HepG2 (cell line): ENCODE measurements at regions not wholly inside any gene's neighbourhood (a gene's known extent, or its start where the extent isn't known, plus 50 kb on each side); places are given as distances from the start of the nearest gene placed in this dataset.

ENCODE experiments used
- ATAC-seq: fragments of 200-7000 bp; cut with Tn5 transposase; 3 replicates; pipeline ENCODE4 v1.9.1; 2020; ENCODE audit warnings: mild to moderate bottlenecking, moderate library complexity
- BruUV-seq: library from RNA; stranded (reverse); fragments of 400-500 nt; replicated peaks from 2 replicates; lab custom pipeline; 2021; lab: Mats Ljungman, UMichigan
- CTCF ChIA-PET: fragments of 300-600 bp; formaldehyde crosslinking; extraction: SDS; loops from one replicate; lab custom pipeline; 2021; ENCODE audit warnings: low total read pairs, inconsistent platforms, low intra/inter-chr PET ratio; lab: Yijun Ruan, JAX
- POLR2A ChIA-PET: fragments of 350-600 bp; sonication (Branson Sonifier 250); formaldehyde crosslinking; loops from one replicate; lab custom pipeline; 2020; ENCODE audit warnings: antibody characterized with exemption, inconsistent platforms; lab: Yijun Ruan, JAX
- DNase-seq: peaks from one replicate; pipeline ENCODE4 v3.0.0-alpha.2; 2015; ENCODE audit warnings: low spot score
- FAIRE-seq: peaks from 3 replicates; lab custom pipeline; 2011; peaks lifted over from hg19 to GRCh38; lab: Jason Lieb, UNC
- H2AFZ ChIP-seq: one replicate; pipeline ENCODE4 v1.6.1; 2011; ENCODE audit warnings: low read length, inconsistent platforms
- H3K27ac ChIP-seq: fragments of 300-600 bp; 3 replicates; pipeline ENCODE4 v1.8.0; 2011; ENCODE audit warnings: mixed run types, mild to moderate bottlenecking, mixed read lengths, low read length, inconsistent platforms; ENCODE audit not compliant: insufficient read depth; ENCODE audit errors: extremely low read length
- H3K27me3 ChIP-seq, 2 experiments: fragments of 200-600 bp in 1 of 2; 2 replicates in 1 of 2; 3 replicates in 1 of 2; pipeline versions ENCODE4 v1.6.0 to v1.8.0; 2011; ENCODE audit warnings: low read length in 2 of 2, mild to moderate bottlenecking in 2 of 2, moderate library complexity in 2 of 2, inconsistent platforms in 1 of 2; ENCODE audit not compliant: insufficient read depth in 2 of 2, control insufficient read depth in 1 of 2
- H3K36me3 ChIP-seq, 2 experiments: fragments of 200-600 bp in 1 of 2; replicated peaks in 1 of 2; 2 replicates in 1 of 2; 3 replicates in 1 of 2; pipeline versions ENCODE4 v1.5.1 to v1.8.0; 2011; ENCODE audit warnings: low read length in 2 of 2, inconsistent platforms in 1 of 2; ENCODE audit not compliant: insufficient read depth in 2 of 2, control insufficient read depth in 1 of 2
- H3K4me1 ChIP-seq: 2 replicates; pipeline ENCODE4 v1.5.1; 2012; ENCODE audit warnings: low read length, inconsistent platforms; ENCODE audit not compliant: insufficient read depth
- H3K4me2 ChIP-seq: 2 replicates; pipeline ENCODE4 v1.6.0; 2011; ENCODE audit warnings: low read depth, low read length, inconsistent platforms
- H3K4me3 ChIP-seq, 3 experiments: fragments of 200-600 bp in 1 of 3; sonication (generic), shearing (Covaris generic) in 1 of 3; replicated peaks in 1 of 3; 2 replicates each; pipeline ENCODE4 v1.5.1; 2011 to 2016; ENCODE audit warnings: low read length in 3 of 3, inconsistent platforms in 2 of 3, low read depth in 2 of 3, mild to moderate bottlenecking in 2 of 3, control low read depth in 1 of 3, mixed read lengths in 1 of 3; ENCODE audit not compliant: insufficient read depth in 1 of 3
- H3K79me2 ChIP-seq: one replicate; pipeline ENCODE4 v1.6.1; 2011; ENCODE audit warnings: low read length, inconsistent platforms; ENCODE audit not compliant: insufficient read depth
- H3K9ac ChIP-seq: 2 replicates; pipeline ENCODE4 v1.6.0; 2011; ENCODE audit warnings: mild to moderate bottlenecking, low read depth, low read length, inconsistent platforms; ENCODE audit not compliant: insufficient read depth
- H3K9me3 ChIP-seq: 2 replicates; pipeline ENCODE4 v1.5.1; 2012; ENCODE audit warnings: mild to moderate bottlenecking, low read length
- H4K20me1 ChIP-seq: 2 replicates; pipeline ENCODE4 v1.6.0; 2011; ENCODE audit warnings: inconsistent platforms, mild to moderate bottlenecking, low read length, moderate library complexity; ENCODE audit not compliant: insufficient read depth
- ARHGAP35 ChIP-seq: sonication (generic); formaldehyde crosslinking; IDR thresholded peaks from 2 replicates; pipeline ENCODE4 v1.9.0; 2022; ENCODE audit warnings: mild to moderate bottlenecking, inconsistent platforms, moderate library complexity, missing genetic modification reagents, borderline replicate concordance
- EED ChIP-seq: sonication (generic); formaldehyde crosslinking; IDR thresholded peaks from 2 replicates; pipeline ENCODE4 v1.5.0; 2020; ENCODE audit warnings: mild to moderate bottlenecking, missing genetic modification reagents
- GFI1 ChIP-seq: sonication (generic); formaldehyde crosslinking; IDR thresholded peaks from 2 replicates; pipeline ENCODE4 v1.5.0; 2020; ENCODE audit warnings: missing genetic modification reagents, mild to moderate bottlenecking, borderline replicate concordance
- PHF20 ChIP-seq: sonication (generic); formaldehyde crosslinking; IDR thresholded peaks from 2 replicates; pipeline ENCODE4 v1.5.0; 2020; ENCODE audit warnings: mild to moderate bottlenecking, missing genetic modification reagents
- SETDB1 ChIP-seq: sonication (generic); formaldehyde crosslinking; IDR thresholded peaks from 2 replicates; pipeline ENCODE4 v1.5.1; 2020; ENCODE audit warnings: missing genetic modification reagents, mild to moderate bottlenecking, borderline replicate concordance
- SIN3B ChIP-seq: fragments of 150-350 bp; IDR thresholded peaks from 2 replicates; pipeline ENCODE4 v1.6.1; 2014; ENCODE audit warnings: low read length
- TOPORS ChIP-seq: sonication (generic); formaldehyde crosslinking; IDR thresholded peaks from 2 replicates; pipeline ENCODE4 v1.8.0; 2023; ENCODE audit warnings: mild to moderate bottlenecking, missing genetic modification reagents
- WGBS: methylation state at CpG from one replicate; pipeline ENCODE4 v1.1.6; 2017; ENCODE audit warnings: low lambda C conversion rate; 5-methylcytosine and 5-hydroxymethylcytosine counted together
- in situ Hi-C: cut with HindIII; loops from 2 replicates; pipeline ENCODE4 v1.10.0; 2017; ENCODE audit warnings: low pct_unique_long_range_greater_than_20kb; ENCODE audit not compliant: extremely low pct_ligation_motif_present
- intact Hi-C: fragments of 100-400 bp; cut with micrococcal nuclease; formaldehyde crosslinking; loops from one replicate; pipeline ENCODE4 v1.10.0; 2022; ENCODE audit not compliant: unreplicated experiment

- Histone ChIP-seq H4K20me1 (no peaks in the 10 kb centered on the region), H3K4me2 (no peak overlapping the region), H3K27ac (no peak overlapping the region), H3K27me3 (peaks cover 0 to 2% of the 10 kb centered on the region in 2 experiments; a peak in 2 of 5 replicates), H3K9ac (no peak overlapping the region), H3K4me3 (no peak overlapping the region), H3K9me3 (no peaks in the 10 kb centered on the region), H3K79me2 (no peaks in the 10 kb centered on the region), H2AFZ (no peak overlapping the region), H3K4me1 (no peaks in the 10 kb centered on the region), H3K36me3 (no peaks in the 10 kb centered on the region)
- intact Hi-C loops: no loop called here
- ChIA-PET CTCF (no interaction called here), POLR2A (no interaction called here)
- DNase-seq (no peak), ATAC-seq (no peak), FAIRE-seq (no peak)
- in situ Hi-C loops: no loop called here
- WGBS: 47% methylated on average over 8 of the region's 8 CpGs
- BruUV-seq: no TSS peak
- TF ChIP-seq GFI1 (CRISPR knock-in tag) (no peak), SETDB1 (CRISPR knock-in tag) (no peak), TOPORS (CRISPR knock-in tag) (no peak), ARHGAP35 (CRISPR knock-in tag) (no peak)
These were observed 91.5 kb upstream of the RREB1 start for GRCh38 chr6:7016226-7016625.

DNA sequence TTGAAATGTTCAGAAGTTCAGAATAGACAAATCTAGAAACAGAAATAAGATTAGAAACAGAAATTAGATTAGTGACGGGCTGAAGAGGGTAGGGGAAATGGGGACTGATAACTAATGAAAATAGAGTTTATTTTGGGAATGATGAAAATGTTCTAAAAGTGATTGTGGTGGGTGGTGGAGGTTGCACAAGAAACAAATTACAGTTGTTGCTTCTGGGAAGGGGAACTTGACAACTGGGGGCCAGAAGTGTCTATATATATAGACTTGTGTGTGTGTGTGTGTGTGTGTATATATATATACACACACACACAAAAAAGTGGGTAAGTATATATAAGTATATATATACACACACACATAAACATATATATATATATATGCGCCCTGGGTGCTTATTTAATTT is 86.5 kb upstream of the RREB1 start:
- Histone ChIP-seq H3K27me3 (peaks cover 0 to 4% of the 10 kb centered on the region in 2 experiments; a peak in 1 of 5 replicates), H3K4me3 (no peak overlapping the region), H3K27ac (no peak overlapping the region), H3K9me3 (no peaks in the 10 kb centered on the region), H2AFZ (no peak overlapping the region), H3K4me2 (no peak overlapping the region), H3K79me2 (no peaks in the 10 kb centered on the region), H3K36me3 (no peaks in the 10 kb centered on the region), H3K4me1 (no peaks in the 10 kb centered on the region), H3K9ac (no peak overlapping the region), H4K20me1 (no peaks in the 10 kb centered on the region)
- TF ChIP-seq SIN3B (no peak), PHF20 (CRISPR knock-in tag) (no peak), EED (CRISPR knock-in tag) (no peak)
- WGBS: 72% methylated on average over 2 of the region's 2 CpGs
- CTCF ChIA-PET: no interaction called here
- ATAC-seq: no peak
- no TSS peak for BruUV-seq
- POLR2A ChIA-PET: no interaction called here
- no peak for DNase-seq
- no peak for FAIRE-seq
- intact Hi-C loops: no loop called here
- in situ Hi-C loops: no loop called here
